HepG2 (cell line): ENCODE measurements at regions not wholly inside any gene's neighbourhood (a gene's known extent, or its start where the extent isn't known, plus 50 kb on each side); places are given as distances from the start of the nearest gene placed in this dataset.

Source experiments
- ATF7 ChIP-seq, 2 experiments: fragments of 450-650 bp in 1 of 2; sonication (generic) in 1 of 2; formaldehyde crosslinking in 1 of 2; IDR thresholded peaks; 2 replicates each; pipeline versions ENCODE4 v1.4.0 to v1.6.1; 2016 to 2020; ENCODE audit warnings: antibody characterized with exemption in 1 of 2, mild to moderate bottlenecking in 1 of 2, missing genetic modification reagents in 1 of 2
- ATRX ChIP-seq: sonication (generic); formaldehyde crosslinking; IDR thresholded peaks from 2 replicates; pipeline ENCODE4 v1.4.0; 2020; ENCODE audit warnings: missing genetic modification reagents, borderline replicate concordance
- FOSL2 ChIP-seq: sonication (generic); formaldehyde crosslinking; IDR thresholded peaks from 2 replicates; pipeline ENCODE4 v1.4.0; 2020; ENCODE audit warnings: missing genetic modification reagents
- JUN ChIP-seq: sonication (generic); formaldehyde crosslinking; IDR thresholded peaks from 2 replicates; pipeline ENCODE4 v1.4.0; 2020; ENCODE audit warnings: mild to moderate bottlenecking, missing genetic modification reagents
- MAFF ChIP-seq: IDR thresholded peaks from 2 replicates; pipeline ENCODE4 v1.6.1; 2011; ENCODE audit warnings: low read depth, low read length, improper control_type of control experiment
- NPAS2 ChIP-seq: sonication (generic); formaldehyde crosslinking; IDR thresholded peaks from 2 replicates; pipeline ENCODE4 v1.8.0; 2022; ENCODE audit warnings: mild to moderate bottlenecking, missing genetic modification reagents, borderline replicate concordance
- PHF8 ChIP-seq: sonication (generic); formaldehyde crosslinking; IDR thresholded peaks from 2 replicates; pipeline ENCODE4 v1.5.0; 2020; ENCODE audit warnings: missing genetic modification reagents
- TBP ChIP-seq: sonication (generic); formaldehyde crosslinking; IDR thresholded peaks from 2 replicates; pipeline ENCODE4 v1.5.0; 2020; ENCODE audit warnings: missing genetic modification reagents
- ZNF264 ChIP-seq: sonication (generic); formaldehyde crosslinking; IDR thresholded peaks from 2 replicates; pipeline ENCODE4 v1.4.0; 2020; ENCODE audit warnings: missing genetic modification reagents
- ZNF574 ChIP-seq: sonication (generic); formaldehyde crosslinking; IDR thresholded peaks from 2 replicates; pipeline ENCODE4 v1.4.0; 2020; ENCODE audit warnings: missing genetic modification reagents

GRCh38 chr2:3040496-3041140, 337.0 kb downstream of the EIPR1 start:
- no peak for TF ChIP-seq ZNF574 (CRISPR knock-in tag)
- no peak for TF ChIP-seq ATRX (CRISPR knock-in tag)
- no peak for TF ChIP-seq PHF8 (CRISPR knock-in tag)
- no peak for TF ChIP-seq FOSL2 (CRISPR knock-in tag)
- TF ChIP-seq ZNF264 (CRISPR knock-in tag) = no peak
- TF ChIP-seq ATF7 (IDR thresholded peaks at IDR 0.05) = no peak
- TF ChIP-seq ATF7 (CRISPR knock-in tag; IDR thresholded peaks at IDR 0.05) = no peak
- no peak for TF ChIP-seq MAFF
- TF ChIP-seq TBP (CRISPR knock-in tag) = no peak
- no peak for TF ChIP-seq NPAS2 (CRISPR knock-in tag)
- TF ChIP-seq JUN = no peak
